B cell (primary cell): ENCODE measurements at regions not wholly inside any gene's neighbourhood (a gene's known extent, or its start where the extent isn't known, plus 50 kb on each side); places are given as distances from the start of the nearest gene placed in this dataset.

ENCODE experiments used
- ATAC-seq: fragments of 200-7000 bp; cut with Tn5 transposase; one replicate; pipeline ENCODE4 v1.10.0; 2021; ENCODE audit warnings: low read depth, mild to moderate bottlenecking, moderate number of reproducible peaks, moderate library complexity
- CTCF ChIA-PET: fragments of 350-600 bp; sonication (Branson Sonifier 250); formaldehyde crosslinking; loops from one replicate; lab custom pipeline; 2021; ENCODE audit warnings: antibody characterized with exemption, inconsistent platforms; lab: Charles Lee
- POLR2A ChIA-PET: fragments of 350-600 bp; sonication (Branson Sonifier 250); formaldehyde crosslinking; loops from one replicate; lab custom pipeline; 2021; ENCODE audit warnings: antibody characterized with exemption; lab: Charles Lee
- DNase-seq: peaks from one replicate; pipeline ENCODE4 v3.0.0; 2013
- H2AFZ ChIP-seq: 2 replicates; pipeline ENCODE4 v1.6.1; 2012; ENCODE audit warnings: mild to moderate bottlenecking, low read depth, low read length; ENCODE audit not compliant: insufficient read depth, poor library complexity, severe bottlenecking
- H3K27ac ChIP-seq, 2 donors: 1 replicate in 1 of 2; 2 replicates in 1 of 2; pipeline ENCODE4 v1.5.1; 2012 to 2013; ENCODE audit warnings: low read length in 2 of 2, mild to moderate bottlenecking in 2 of 2, moderate library complexity in 1 of 2
- H3K27me3 ChIP-seq, 4 experiments: fragments of 200-600 bp in 1 of 4; sonication (generic) in 1 of 4; replicated peaks in 1 of 4; 1 replicate in 2 of 4; 2 replicates in 2 of 4; pipeline versions ENCODE4 v1.6.1 to v1.7.0; 2013 to 2016; ENCODE audit warnings: low read length in 3 of 4, mild to moderate bottlenecking in 2 of 4, mixed read lengths in 1 of 4, moderate library complexity in 1 of 4; ENCODE audit not compliant: insufficient read depth in 4 of 4, control insufficient read depth in 3 of 4; ENCODE audit errors: control extremely low read depth in 1 of 4
- H3K36me3 ChIP-seq, 2 experiments: replicated peaks in 1 of 2; 1 replicate in 1 of 2; 2 replicates in 1 of 2; pipeline versions ENCODE4 v1.6.1 to v1.7.1; 2013; ENCODE audit warnings: low read length in 1 of 2; ENCODE audit not compliant: insufficient read depth in 2 of 2, control insufficient read depth in 1 of 2; ENCODE audit errors: control extremely low read depth in 1 of 2, extremely low read depth in 1 of 2
- H3K4me1 ChIP-seq, 2 donors: fragments of 200-600 bp in 1 of 2; sonication (generic) in 1 of 2; 1 replicate in 1 of 2; 2 replicates in 1 of 2; pipeline versions ENCODE4 v1.5.1 to v1.6.1; 2013 to 2017; ENCODE audit warnings: low read length in 2 of 2; ENCODE audit not compliant: control insufficient read depth in 2 of 2, insufficient read depth in 2 of 2
- H3K4me2 ChIP-seq: replicated peaks from 2 replicates; pipeline ENCODE3; 2012; ENCODE audit warnings: mild to moderate bottlenecking, low read depth, low read length; ENCODE audit not compliant: poor library complexity, severe bottlenecking
- H3K4me3 ChIP-seq, 5 experiments: fragments of 200-600 bp in 1 of 5; sonication (generic) in 1 of 5; 1 replicate in 3 of 5; 2 replicates in 2 of 5; pipeline versions ENCODE4 v1.5.1 to v1.7.0; 2011 to 2016; ENCODE audit warnings: low read length in 4 of 5, mild to moderate bottlenecking in 4 of 5, low read depth in 2 of 5, control low read depth in 1 of 5, moderate library complexity in 1 of 5; ENCODE audit not compliant: insufficient read depth in 1 of 5; ENCODE audit errors: control extremely low read depth in 1 of 5, extremely low read depth in 1 of 5
- H3K79me2 ChIP-seq: fragments of 200-600 bp; sonication (generic); one replicate; pipeline ENCODE4 v1.6.0; 2016; ENCODE audit warnings: low read length; ENCODE audit not compliant: control insufficient read depth, insufficient read depth
- H3K9ac ChIP-seq: fragments of 200-600 bp; sonication (generic); 2 replicates; pipeline ENCODE4 v1.6.1; 2017; ENCODE audit warnings: mild to moderate bottlenecking, low read length, moderate library complexity
- H3K9me3 ChIP-seq, 3 donors: one replicate each; pipeline versions ENCODE4 v1.6.1 to v1.7.1; 2013; ENCODE audit warnings: low read length in 2 of 3; ENCODE audit not compliant: control insufficient read depth in 2 of 3, insufficient read depth in 1 of 3; ENCODE audit errors: control extremely low read depth in 1 of 3
- H4K20me1 ChIP-seq: 2 replicates; pipeline ENCODE4 v1.6.0; 2012; ENCODE audit warnings: mild to moderate bottlenecking, low read length; ENCODE audit not compliant: insufficient read depth, control insufficient read depth, poor library complexity, severe bottlenecking
- H3K27ac Mint-ChIP-seq: one replicate; pipeline ENCODE4 v1.8.0; 2021; ENCODE audit warnings: mixed read lengths
- H3K27me3 Mint-ChIP-seq: one replicate; pipeline ENCODE4 v1.8.0; 2021; ENCODE audit warnings: mixed read lengths
- H3K4me1 Mint-ChIP-seq: one replicate; pipeline ENCODE4 v1.8.0; 2021; ENCODE audit warnings: mixed read lengths
- H3K4me3 Mint-ChIP-seq: one replicate; pipeline ENCODE4 v1.8.0; 2021; ENCODE audit warnings: mixed read lengths
- H3K9me3 Mint-ChIP-seq: one replicate; pipeline ENCODE4 v1.8.0; 2022; ENCODE audit warnings: mixed read lengths; ENCODE audit not compliant: insufficient read depth
- CTCF ChIP-seq: fragments of 200-600 bp; IDR thresholded peaks from one replicate; pipeline ENCODE4 v1.8.0; 2022; ENCODE audit warnings: antibody characterized with exemption, mild to moderate bottlenecking
- EZH2 ChIP-seq: IDR thresholded peaks from 2 replicates; pipeline ENCODE4 v1.6.1; 2012; ENCODE audit warnings: borderline replicate concordance, low read depth, mild to moderate bottlenecking, moderate library complexity, low read length; ENCODE audit not compliant: insufficient read depth, poor library complexity, severe bottlenecking
- whole genome bisulfite sequencing: methylation state at CpG from one replicate; pipeline ENCODE4 v1.1.5; 2013; ENCODE audit warnings: missing lambda C conversion rate; ENCODE audit not compliant: insufficient coverage; 5-methylcytosine and 5-hydroxymethylcytosine counted together
- intact Hi-C: fragments of 100-400 bp; cut with micrococcal nuclease; formaldehyde crosslinking; loops from one replicate; pipeline ENCODE4 v1.10.0; 2022

- Mint-ChIP-seq H3K4me3 (no peak overlapping the region), H3K4me1 (no peaks in the 10 kb centered on the region), H3K9me3 (no peaks in the 10 kb centered on the region), H3K27me3 (no peaks in the 10 kb centered on the region), H3K27ac (no peak overlapping the region)
- TF ChIP-seq EZH2, result no peak
- TF ChIP-seq CTCF, result no peak
- no peak overlapping the region for H3K9ac ChIP-seq
- ChIA-PET POLR2A (no interaction called here), CTCF (no interaction called here)
- no peaks in the 10 kb centered on the region for H3K36me3 ChIP-seq
- intact Hi-C loops, result no loop called here
- H3K79me2 ChIP-seq, result no peaks in the 10 kb centered on the region
- no peaks in the 10 kb centered on the region for H3K27me3 ChIP-seq
- H3K27ac ChIP-seq, result no peak overlapping the region
- ATAC-seq (no peak), DNase-seq (no peak)
- H3K4me1 ChIP-seq, result no peaks in the 10 kb centered on the region
- no peak overlapping the region for H3K4me3 ChIP-seq
- no peak overlapping the region for H3K4me2 ChIP-seq
- no peak overlapping the region for H2AFZ ChIP-seq
- no peaks in the 10 kb centered on the region for H4K20me1 ChIP-seq
- H3K9me3 ChIP-seq, result no peaks in the 10 kb centered on the region
- 100% methylated on average over 7 of the region's 10 CpGs for WGBS
These were observed 264.5 kb downstream of the SOCS6 start for GRCh38 chr18:70553245-70553935.

- TF ChIP-seq EZH2 (no peak), CTCF (no peak)
- Histone ChIP-seq H3K27ac (no peak overlapping the region), H2AFZ (no peak overlapping the region), H3K79me2 (no peaks in the 10 kb centered on the region), H3K36me3 (no peaks in the 10 kb centered on the region), H3K4me1 (no peaks in the 10 kb centered on the region), H3K9ac (no peak overlapping the region), H3K4me3 (no peak overlapping the region), H4K20me1 (no peaks in the 10 kb centered on the region), H3K9me3 (no peaks in the 10 kb centered on the region), H3K27me3 (no peaks in the 10 kb centered on the region), H3K4me2 (no peak overlapping the region)
- Mint-ChIP-seq H3K27me3 (no peaks in the 10 kb centered on the region), H3K4me3 (no peak overlapping the region), H3K4me1 (no peaks in the 10 kb centered on the region), H3K27ac (no peak overlapping the region), H3K9me3 (peaks cover 2% of the 10 kb centered on the region)
- intact Hi-C loops, result no loop called here
- ChIA-PET POLR2A (no interaction called here), CTCF (no interaction called here)
- WGBS, result no CpG with 5 or more reads among the region's 6 CpGs
- no peak for ATAC-seq
- DNase-seq, result no peak
These were observed 247.7 kb downstream of the SOCS6 start for GRCh38 chr18:70536370-70537062.
